GM21825 (cell line): ENCODE measurements at regions not wholly inside any gene's neighbourhood (a gene's known extent, or its start where the extent isn't known, plus 50 kb on each side); places are given as distances from the start of the nearest gene placed in this dataset.
A peak's percentile ranks its signal among the peaks of the same experiment; 100 is the strongest.
"Not testable (repeated sequence)": the region's sequence is repeated elsewhere in the genome, so short reads cannot be mapped to it uniquely, and the experiment has no call there.

Experiments used
- ATAC-seq: cut with Tn5 transposase; IDR thresholded peaks from one replicate; pipeline ENCODE4 v1.9.1; 2021; ENCODE audit warnings: mild to moderate bottlenecking, moderate library complexity; ENCODE audit not compliant: unreplicated experiment

DNA sequence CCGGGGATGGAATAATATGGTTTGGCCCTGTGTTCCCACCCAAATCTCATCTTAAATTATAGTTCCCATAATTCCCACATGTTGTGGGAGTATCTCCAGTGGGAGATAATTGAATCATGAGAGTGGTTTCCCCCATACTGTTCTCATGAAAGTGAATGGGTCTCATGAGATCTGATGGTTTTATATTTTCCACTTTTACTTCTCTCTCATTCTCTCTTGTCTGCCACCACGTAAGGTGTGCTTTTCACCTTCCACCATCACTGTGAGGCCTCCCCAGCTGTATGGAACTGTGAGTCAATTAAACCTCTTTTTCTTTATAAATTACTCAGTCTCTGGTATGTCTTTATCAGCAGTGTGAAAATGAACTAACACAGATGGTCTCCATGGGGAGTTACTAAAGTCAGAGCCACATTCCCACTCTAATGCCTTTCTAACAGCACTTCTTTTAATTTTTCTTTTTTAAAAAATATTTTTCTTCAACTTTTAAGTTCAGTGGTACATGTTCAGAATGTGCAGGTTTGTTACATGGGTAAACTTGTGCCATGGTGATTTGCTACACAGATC lies 306.6 kb downstream of the DTHD1 start:
- ATAC-seq: no peak

DNA sequence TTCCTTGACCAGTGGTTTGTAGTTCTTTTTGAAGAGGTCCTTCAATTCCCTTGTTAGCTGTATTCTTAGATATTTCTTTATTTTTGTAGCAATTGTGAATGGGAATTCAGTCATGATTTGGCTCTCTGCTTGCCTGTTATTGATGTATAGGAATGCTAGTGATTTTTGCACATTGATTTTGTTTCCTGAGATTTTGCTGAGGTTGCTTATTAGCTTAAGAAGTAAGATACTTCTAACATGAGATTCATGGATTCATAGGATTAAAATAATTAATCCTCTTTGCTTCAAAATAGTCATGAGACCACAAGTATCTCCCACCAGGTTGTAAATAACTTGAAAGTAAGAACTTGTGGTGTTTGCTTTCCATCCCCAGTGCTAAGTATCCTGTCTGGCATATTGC lies 308.9 kb downstream of the DTHD1 start:
- ATAC-seq: no peak

DNA sequence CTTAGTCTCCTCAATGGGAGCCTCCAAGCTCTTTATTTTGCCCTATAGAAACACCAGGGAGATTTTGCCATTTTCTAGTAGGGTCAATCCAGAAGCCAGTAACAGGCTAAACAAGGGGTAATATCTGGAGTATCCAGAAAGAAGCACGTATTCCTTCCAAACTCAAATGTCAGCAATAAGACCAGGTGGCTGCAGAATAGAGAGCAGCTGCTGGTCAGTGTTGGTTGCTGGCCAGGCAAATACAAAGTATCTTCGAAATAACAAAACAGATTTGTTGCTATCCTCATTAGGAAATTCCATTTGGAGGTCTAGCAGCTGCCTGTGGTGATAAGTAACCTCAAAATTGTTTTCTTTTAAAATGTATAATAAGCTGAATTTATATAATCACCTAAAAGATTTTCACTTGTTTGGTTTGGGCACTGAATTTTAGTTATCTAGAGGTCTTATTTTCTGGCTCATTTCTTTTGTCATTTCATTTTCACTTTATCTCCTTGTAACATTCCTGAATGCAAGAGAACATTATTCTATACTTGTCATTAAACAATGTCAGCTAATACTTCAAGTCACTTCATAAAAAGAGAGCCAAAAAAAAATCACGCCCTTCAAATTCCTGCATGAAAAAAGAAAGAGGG lies 320.6 kb downstream of the DTHD1 start:
- ATAC-seq: no peak

DNA sequence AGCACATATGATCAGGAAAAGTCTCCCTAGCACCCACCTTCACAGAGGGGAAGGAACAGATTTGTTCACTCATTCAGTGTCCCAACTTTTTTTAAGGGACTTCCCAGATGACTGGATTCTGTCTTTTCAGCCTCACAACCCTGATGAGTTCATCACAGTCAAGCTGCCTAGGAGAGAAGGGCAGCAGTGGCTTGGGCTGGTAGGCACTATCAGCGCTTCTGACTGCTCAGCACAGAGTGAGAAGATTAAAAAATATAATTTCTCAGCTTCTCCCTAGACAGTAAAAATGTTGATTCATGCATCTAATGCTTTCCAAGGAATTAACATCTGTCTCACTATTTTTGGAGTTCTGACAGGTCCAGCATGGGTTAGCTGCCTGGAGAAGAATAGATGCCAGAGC lies 328.2 kb downstream of the DTHD1 start:
- no peak for ATAC-seq

DNA sequence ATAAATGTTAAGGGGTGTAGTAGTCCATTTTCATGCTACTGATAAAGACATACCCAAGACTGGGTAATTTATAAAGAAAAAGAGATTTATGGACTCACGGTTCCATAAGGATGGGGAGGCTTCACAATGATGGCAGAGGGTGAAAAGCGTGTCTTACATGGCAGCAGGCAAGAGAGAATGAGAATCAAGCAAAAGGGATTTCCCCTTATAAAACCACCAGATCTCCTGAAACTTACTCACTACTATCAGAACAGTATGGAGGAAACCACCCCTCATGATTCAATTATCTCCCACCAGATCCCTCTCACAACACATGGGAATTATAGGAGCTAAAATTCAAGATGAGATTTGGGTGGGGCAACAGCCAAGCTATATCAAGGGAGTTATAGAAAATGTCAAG lies 329.2 kb downstream of the DTHD1 start:
- ATAC-seq: no peak

DNA sequence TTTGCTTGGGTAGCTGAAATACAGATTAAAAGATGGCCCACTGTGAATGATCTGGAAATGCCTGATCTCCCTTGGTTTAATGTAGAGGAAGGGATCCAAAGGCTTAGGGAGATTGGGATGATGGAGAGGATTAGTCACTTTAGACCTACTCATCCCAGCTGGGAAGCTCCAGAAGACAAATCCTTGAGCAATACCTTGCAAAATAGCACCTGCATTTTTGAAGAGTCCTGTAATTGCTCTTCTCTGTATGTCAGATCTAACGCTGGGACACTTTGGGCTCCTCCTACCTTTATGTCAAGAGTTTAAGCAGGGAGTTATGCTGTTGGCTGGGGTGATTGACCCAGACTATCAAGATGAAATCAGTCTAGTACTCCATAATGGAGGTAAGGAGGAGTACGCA lies 331.7 kb downstream of the DTHD1 start:
- ATAC-seq: not testable (repeated sequence)

DNA sequence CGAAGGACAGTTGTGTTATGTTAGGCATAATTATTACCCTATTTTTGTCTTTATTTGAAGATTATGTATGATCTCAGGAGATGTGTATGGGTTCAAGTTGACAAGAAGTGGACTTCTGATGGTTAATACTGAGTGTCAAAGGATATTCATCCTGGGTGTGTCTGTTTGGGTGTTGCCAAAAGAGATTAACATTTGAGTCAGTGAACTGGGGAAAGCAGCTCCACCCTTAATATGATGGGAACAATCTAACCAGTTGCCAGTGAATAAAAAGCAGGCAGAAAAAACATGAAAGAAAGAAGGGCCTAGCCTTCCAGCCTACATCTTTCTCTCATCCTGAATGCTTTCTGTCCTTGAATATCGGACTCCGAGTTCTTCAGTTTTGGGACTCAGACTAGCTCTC lies 332.6 kb downstream of the DTHD1 start:
- ATAC-seq: no peak

DNA sequence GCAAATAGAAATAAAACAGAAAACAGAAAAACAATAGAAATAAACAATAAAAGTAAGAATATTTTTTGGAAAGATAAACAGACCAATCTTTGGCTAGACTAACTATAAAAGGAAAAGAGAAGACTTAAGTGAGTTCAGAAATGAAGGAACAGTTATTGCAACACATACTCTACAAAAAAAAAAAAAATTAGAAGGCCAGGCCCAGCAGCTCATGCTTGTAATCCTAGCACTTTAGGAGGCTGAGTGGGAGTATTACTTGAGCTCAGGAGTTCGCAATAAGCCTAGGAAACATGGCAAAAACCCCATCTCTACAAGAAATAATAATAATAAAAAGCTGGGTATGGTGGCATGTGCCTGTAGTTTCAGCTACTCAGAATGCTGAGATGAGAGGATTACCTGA lies 336.7 kb downstream of the DTHD1 start:
- no peak for ATAC-seq

DNA sequence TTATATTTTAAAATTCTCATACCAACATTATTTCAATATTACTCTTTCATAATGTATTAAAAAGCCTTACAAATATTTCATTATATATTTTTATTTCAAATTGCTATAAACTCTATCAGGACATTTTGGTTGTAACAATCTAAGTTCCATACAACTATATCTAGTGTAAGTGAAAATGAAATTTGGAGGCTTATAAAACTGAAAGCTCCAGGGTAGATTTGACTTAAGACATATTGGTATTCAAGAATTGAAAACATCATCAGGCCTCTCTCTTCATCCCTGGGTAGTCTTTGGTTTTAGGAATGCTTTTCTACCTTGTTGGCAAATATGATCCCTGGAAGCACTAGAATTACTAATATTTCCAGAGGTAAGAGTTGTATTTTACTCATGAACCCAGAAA lies 342.6 kb downstream of the DTHD1 start:
- ATAC-seq: no peak

DNA sequence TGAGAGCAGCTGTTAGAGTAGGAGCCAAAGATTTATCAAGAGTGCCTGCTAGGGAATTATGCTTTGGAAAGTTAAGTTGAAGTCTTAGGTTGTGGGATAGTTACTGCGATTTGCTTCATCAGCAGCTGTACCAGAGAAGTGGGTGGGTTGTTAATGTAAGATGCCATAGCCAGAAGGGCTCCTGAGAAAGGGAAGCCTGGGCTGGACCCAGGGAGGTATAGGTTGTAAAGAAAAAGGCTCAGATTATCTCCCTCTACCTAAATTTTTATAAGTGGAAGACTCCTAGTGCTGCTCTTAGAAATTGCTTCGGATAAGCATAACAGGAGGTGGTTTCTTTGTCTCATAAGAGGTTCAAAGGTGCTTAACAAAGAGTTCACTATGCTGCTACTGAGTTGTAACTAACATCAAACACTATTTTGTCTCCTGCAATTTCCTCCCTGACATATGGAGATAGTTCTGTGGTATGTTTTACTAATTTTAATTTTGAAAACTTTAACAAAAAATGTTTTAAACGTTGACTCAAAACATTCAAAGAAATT lies 356.9 kb downstream of the DTHD1 start:
- ATAC-seq: no peak

DNA sequence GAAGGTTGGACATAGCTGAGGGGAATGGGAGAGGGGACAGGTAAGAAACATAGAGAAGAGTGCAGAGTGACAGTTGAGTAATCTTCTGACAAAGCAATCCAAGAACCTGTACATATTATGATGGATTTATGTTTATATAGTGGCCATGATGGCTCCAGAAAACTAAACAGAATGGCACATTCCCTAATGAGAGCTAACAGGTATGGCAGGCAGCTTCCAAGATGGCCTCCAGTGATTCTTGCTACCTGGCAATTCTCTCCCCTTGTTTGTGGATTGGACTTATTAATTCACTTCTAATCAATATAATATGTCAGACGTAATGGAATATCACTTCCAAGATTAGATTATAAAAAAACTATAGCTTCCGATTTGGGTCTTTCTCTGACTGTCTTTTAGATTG lies 359.5 kb downstream of the DTHD1 start:
- no peak for ATAC-seq

DNA sequence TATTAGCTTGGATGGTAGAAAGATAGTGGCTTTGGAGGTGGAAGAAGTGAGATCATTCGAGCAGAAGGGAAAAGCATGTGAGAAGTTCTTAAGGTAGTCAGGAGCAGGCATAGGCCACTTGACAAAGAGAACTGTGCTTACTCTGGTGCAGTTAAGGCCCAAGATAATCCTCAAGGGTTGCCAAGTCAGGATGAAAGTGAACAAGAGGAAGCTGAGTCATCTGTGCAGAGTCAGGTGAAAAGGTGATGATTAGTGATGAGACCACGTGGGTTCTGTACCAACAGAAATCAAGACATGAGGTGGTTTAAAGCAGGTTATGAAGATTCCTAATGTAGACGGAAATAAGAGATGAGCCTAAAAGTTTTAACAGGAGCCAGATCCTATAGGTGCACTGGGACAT lies 369.8 kb downstream of the DTHD1 start:
- ATAC-seq: peak; percentile 97

DNA sequence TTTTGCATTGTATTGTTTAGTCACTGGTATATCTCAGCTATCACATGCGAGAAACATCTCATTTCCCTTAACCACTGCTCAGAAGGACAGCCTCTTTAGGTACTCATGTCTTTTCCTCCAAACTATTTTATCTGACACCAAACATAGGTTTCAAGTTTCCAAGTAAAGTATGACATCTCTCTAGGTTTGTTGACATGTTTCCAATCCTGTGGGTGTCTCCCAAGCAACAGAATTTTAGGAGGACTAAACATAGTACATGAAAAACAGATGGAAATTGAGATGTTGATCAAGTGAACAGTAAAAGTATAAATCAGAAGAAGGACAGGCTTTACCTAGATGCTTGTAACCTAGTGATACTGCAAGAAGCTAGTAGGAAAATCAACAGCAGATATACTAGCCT lies 371.4 kb downstream of the DTHD1 start:
- ATAC-seq: no peak

DNA sequence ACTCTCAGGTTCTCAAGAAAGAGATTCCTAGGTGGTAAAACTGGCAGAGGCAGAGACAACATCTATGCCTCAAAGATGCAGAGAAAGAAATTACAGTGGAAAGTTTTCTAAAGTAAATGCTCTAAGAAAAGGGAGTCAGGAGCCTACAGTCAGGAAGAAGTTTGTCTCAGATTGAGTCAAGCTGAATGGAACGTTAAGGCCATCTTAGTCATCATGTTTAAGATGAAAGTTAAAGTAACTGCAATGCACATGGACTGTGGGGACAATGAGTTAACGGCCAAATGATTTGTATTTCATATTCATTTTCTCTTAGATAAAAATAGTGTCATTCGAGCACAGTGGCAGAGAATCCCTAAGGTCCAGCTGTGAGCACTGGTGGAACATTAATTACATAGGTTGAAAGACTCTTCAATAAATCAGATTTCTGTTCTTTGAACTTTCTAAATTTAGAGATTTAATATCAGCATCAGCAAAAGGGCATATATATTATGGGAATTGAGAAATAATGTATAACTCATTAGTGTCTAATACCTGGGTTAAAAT lies 384.6 kb downstream of the DTHD1 start:
- no peak for ATAC-seq

DNA sequence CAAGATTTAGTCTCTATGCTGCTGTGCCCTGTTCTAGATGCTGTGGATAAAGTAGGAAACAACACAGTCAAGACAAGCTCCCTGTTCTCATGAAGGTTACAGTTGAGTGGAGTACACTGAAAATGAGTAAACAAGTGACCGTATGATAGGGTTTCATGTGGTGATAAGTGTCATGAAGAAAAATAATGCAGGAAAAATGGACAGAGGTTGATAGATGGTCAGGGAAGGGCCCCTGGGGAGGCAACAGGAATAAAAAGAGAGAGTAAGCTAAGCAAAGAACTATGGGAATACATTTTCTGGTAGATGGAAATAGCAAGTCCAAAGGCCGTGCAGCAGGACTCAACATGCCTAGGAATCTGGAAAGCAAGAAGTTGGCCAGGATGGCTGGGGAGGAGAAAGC lies 394.0 kb downstream of the DTHD1 start:
- ATAC-seq: no peak

DNA sequence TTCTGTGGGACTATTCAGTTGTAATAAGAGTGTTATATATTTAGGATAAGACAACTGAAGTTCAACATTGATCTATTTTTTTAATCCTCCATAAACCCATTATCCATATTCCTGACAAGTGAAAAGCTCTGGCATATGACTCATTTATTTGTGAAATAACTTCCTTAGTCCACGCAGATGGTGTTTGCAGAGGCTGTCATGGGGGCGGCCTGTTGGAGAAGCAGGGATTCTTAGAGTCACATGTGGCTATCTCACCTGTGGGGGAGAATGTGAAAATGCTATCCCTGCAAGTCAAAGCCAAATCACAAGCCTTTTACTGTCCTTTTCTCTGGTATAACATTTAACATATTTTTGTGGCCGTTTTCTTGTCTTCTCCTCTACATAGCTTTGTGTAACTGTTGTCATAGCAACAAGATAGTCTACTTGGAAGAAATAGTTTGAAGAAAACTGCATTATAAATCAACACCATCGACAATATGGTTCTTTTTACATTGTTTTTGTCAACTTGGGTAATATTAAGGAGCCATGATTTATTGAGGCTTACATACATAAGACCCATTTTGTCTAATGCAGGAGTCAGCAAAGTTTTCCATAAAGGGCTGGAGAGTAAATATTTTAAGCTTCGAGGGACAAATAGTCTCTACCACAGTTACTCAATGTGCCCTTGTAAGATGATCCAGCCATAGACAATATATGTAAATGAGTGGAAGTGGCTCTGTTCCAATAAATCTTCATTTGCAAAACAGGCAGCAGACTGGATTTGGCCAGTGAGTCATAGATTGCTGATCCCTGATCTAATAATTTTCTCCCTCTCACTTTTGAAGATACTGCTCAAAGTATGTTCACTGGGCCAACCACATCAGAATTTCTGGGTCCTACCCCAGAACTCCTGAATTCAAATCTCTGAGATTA lies 395.0 kb downstream of the DTHD1 start:
- no peak for ATAC-seq

DNA sequence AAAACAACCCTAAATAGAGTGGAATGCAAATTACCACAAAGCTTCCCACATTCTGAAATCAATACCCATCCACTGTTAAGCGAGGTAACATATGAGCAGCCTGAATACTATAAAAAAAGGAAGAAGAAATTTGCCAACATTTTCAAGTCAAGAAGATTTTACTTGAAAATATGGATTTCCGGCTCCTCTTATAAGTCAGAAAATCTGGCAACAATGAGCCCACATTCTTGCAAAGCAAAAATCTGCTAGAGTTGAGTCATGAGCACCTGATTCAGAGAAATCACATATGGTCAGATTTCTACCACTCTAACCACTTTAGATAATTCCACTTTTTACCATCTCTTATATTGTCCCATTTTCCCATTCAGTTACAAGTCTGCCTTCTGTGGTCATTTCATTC lies 395.7 kb downstream of the DTHD1 start:
- no peak for ATAC-seq

DNA sequence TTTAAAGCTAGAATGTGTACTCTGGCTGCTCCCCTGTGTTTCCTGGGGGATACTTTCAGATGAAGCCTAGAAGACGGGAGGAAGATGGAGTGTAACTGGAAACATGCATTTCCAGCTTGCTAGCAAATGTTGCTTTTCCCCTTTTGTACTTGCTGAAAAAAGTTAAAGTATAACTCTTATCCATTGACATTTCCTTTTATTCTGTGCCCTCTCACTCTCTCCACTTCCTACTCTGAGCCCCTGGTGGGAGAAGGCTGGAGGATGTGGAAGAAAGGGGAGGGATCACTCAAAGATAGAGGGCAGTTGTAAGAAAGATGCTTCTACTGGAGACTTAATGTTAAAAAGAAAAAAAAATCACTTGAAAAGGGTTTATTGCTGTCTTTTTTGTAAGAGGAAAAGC lies 396.5 kb downstream of the DTHD1 start:
- no peak for ATAC-seq

DNA sequence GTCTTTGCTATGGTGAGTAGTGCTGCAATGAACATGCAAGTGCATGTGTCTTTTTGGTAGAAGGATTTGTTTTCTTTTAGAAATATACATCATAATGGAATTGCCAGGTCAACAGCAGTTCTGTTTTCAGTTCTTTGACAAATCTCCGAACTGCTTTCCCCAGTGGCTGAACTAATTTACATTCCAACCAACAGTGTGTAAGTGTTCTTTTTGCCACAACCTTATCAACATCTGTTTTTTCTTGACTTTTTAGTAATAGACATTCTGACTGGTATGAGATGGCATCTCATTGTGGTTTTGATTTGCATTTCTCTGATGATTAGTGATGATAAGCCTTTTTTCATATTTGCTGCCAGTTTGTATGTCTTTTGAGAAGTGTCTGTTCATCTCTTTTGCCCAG lies 406.3 kb downstream of the DTHD1 start:
- no peak for ATAC-seq

DNA sequence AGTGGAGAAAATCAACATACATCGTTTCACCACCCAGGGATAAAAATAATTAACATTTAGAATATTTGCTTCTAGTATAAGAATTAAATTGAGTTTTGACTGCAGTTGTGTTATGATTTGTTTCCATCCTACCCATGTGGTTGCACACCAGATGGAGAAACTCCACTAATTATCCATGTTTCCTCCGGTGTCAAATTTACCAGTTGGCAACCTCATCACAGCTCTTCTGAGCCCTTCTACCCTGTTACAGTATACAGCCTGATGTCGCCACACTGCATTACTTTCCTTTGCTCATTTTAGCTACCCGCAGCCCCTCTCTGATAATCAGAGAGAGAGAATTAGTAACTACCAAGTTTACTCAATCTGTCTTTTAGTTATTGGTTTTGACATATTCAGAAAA lies 411.2 kb downstream of the DTHD1 start:
- no peak for ATAC-seq

DNA sequence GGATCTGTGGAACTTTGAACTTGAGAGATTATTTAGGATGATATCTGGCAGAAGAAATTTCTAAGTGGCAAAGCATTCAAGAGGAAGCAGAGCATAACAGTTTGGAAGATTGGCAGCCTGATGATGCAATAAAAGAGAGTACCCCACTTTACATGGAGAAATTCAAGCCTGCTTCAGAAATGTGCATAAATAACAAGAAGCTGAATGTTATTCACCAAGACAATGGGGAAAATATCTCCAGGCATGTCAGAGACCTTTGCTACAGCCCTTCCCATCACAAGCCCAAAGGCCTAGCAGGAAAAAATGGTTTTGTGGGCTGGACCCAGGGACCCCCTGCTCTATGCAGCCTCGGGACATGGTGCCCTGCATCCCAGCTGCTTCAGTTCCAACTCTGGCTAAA lies 420.8 kb downstream of the DTHD1 start:
- no peak for ATAC-seq

DNA sequence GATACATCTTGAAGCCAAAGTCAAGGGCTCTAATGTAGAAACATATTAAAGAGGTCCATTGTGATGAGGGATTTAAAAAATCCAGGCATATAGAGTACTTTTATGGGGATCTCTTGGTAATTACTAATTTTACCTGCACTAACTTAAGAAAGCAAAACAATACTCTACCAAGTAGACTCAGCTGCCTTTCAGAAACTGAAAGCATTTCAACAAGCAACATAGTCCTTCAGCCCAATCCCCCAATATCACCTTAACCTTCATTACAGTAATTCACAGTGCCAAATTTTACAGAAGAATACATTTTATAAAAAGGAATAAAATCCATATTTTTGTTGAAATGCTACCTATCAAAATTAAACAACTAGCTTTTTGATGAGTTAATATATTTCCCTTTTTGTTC lies 422.9 kb downstream of the DTHD1 start:
- ATAC-seq: no peak
